HFF-Myc (cell line): ENCODE measurements at regions not wholly inside any gene's neighbourhood (a gene's known extent, or its start where the extent isn't known, plus 50 kb on each side); places are given as distances from the start of the nearest gene placed in this dataset.

Source experiments
- DNase-seq: peaks from one replicate; pipeline ENCODE4 v3.0.0-alpha.2; 2011; ENCODE audit warnings: low read depth; ENCODE audit errors: extremely low read depth
- H3K4me3 ChIP-seq: replicated peaks from 2 replicates; pipeline ENCODE4 v1.5.1; 2011; ENCODE audit warnings: low read depth, mild to moderate bottlenecking, control low read depth, low read length
- CTCF ChIP-seq: IDR thresholded peaks from 2 replicates; pipeline ENCODE4 v1.5.1; 2012; ENCODE audit warnings: mild to moderate bottlenecking, low read depth, low read length, control low read depth; ENCODE audit errors: missing control alignments

- no peak overlapping the region for H3K4me3 ChIP-seq
- DNase-seq: no peak
- no peak for TF ChIP-seq CTCF
These were observed 274.0 kb upstream of the FIGN start for GRCh38 chr2:164009756-164010337.

GRCh38 chr2:164008752-164009151 is 272.9 kb upstream of the FIGN start:
- no peak overlapping the region for H3K4me3 ChIP-seq
- no peak for TF ChIP-seq CTCF
- DNase-seq: no peak

GRCh38 chr2:164006704-164007103 is 270.9 kb upstream of the FIGN start:
- TF ChIP-seq CTCF: no peak
- no peak overlapping the region for H3K4me3 ChIP-seq
- no peak for DNase-seq

- DNase-seq: no peak
- no peak overlapping the region for H3K4me3 ChIP-seq
- no peak for TF ChIP-seq CTCF
These were observed 264.4 kb upstream of the FIGN start for GRCh38 chr2:164000176-164000575.

GRCh38 chr2:163997466-163997865 is 261.7 kb upstream of the FIGN start:
- TF ChIP-seq CTCF: no peak
- DNase-seq: no peak
- no peak overlapping the region for H3K4me3 ChIP-seq

GRCh38 chr2:163990541-163990940 is 254.7 kb upstream of the FIGN start:
- DNase-seq: no peak
- H3K4me3 ChIP-seq: no peak overlapping the region
- TF ChIP-seq CTCF: no peak

GRCh38 chr2:163990101-163990500 is 254.3 kb upstream of the FIGN start:
- no peak for TF ChIP-seq CTCF
- H3K4me3 ChIP-seq: no peak overlapping the region
- DNase-seq: no peak
